ENCODE measurements at regions not wholly inside any gene's neighbourhood (a gene's known extent, or its start where the extent isn't known, plus 50 kb on each side); places are given as distances from the start of the nearest gene placed in this dataset.

DNA sequence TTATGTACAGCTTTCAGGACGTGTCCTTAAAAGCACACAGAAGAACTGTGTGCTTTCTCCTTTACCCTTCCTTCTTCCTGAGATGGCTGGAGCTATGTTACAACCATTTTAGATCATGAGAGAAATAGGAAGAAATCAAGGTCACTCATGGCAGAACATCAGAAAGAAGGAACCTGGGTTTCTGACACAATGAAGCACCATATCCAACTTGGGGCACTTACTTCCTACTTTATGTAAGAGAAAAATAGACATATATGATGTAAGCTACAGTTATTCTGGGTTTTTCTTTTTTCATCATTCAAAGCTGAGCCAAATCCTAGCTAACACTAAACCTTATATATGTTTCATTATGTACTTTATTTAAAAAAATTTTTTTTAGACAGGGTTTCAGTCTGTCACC is 79.5 kb downstream of the FAM161A start:
- no peaks in the 10 kb centered on the region for H3K36me3 ChIP-seq
- no peak overlapping the region for H3K27ac ChIP-seq
- TF ChIP-seq, protein P1, sequence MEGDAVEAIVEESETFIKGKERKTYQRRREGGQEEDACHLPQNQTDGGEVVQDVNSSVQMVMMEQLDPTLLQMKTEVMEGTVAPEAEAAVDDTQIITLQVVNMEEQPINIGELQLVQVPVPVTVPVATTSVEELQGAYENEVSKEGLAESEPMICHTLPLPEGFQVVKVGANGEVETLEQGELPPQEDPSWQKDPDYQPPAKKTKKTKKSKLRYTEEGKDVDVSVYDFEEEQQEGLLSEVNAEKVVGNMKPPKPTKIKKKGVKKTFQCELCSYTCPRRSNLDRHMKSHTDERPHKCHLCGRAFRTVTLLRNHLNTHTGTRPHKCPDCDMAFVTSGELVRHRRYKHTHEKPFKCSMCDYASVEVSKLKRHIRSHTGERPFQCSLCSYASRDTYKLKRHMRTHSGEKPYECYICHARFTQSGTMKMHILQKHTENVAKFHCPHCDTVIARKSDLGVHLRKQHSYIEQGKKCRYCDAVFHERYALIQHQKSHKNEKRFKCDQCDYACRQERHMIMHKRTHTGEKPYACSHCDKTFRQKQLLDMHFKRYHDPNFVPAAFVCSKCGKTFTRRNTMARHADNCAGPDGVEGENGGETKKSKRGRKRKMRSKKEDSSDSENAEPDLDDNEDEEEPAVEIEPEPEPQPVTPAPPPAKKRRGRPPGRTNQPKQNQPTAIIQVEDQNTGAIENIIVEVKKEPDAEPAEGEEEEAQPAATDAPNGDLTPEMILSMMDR (IDR thresholded peaks at IDR 0.05): no peak
- H3K9ac ChIP-seq (ENCODE audit: low read depth in 2 of 2, low read length in 2 of 2): no peak overlapping the region
- no peaks in the 10 kb centered on the region for H3K4me1 ChIP-seq
- no peaks in the 10 kb centered on the region for H3K27me3 ChIP-seq
- intact Hi-C loops (cut with DNase I): no loop called here
- no peak for DNase-seq
- H3K9me3 ChIP-seq: no peaks in the 10 kb centered on the region
- no peak overlapping the region for H3K4me3 ChIP-seq

DNA sequence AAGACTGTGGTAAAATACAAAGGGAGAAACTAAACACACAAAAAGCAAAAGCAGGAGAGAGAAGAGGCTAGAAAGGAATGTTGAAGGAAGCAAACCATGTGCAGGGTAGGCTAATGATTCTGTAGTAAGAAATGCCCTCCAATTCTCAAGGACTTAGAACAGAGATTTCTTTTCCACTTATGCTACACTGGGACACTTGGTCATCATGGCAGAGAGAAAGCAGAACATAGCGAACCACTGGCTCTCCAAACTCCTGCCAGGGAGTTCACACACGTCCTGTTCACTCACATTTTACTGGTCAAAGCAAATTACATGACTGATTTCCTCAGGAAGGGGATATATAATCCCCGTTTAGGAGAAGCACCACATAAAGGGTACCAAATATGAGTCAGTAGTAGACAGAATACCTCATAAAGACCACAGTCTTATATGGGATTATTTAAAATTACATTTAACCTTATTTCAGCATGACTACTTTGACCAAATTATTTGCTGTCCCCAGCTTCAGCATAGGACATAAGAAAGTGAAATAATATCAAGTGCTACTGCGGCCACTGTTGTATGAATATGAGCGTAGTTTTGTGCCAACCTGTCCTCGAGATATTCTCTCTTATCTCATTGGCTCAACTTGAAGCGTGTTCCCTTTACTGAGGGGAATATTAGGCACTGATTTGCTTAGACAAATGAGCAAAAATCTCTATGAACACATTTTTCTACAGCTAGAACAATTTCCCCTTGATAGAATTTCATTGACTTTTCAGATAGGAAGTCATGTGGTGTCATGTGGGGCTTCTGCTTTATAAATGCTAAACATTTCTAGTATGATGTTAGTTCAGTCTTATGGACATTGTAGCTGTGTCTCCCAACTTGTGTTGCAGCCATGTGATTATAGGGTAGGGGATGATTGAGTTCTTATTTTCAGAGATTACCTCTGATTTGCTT is 81.7 kb downstream of the FAM161A start:
- no peaks in the 10 kb centered on the region for H3K9me3 ChIP-seq
- TF ChIP-seq, protein P1 (IDR thresholded peaks at IDR 0.05): no peak
- H3K27ac ChIP-seq: no peak overlapping the region
- no peaks in the 10 kb centered on the region for H3K27me3 ChIP-seq
- intact Hi-C loops (cut with DNase I): no loop called here
- DNase-seq: no peak
- H3K36me3 ChIP-seq: no peaks in the 10 kb centered on the region
- H3K4me1 ChIP-seq: no peaks in the 10 kb centered on the region
- no peak overlapping the region for H3K9ac ChIP-seq (ENCODE audit: low read depth in 2 of 2, low read length in 2 of 2)
- no peak overlapping the region for H3K4me3 ChIP-seq

DNA sequence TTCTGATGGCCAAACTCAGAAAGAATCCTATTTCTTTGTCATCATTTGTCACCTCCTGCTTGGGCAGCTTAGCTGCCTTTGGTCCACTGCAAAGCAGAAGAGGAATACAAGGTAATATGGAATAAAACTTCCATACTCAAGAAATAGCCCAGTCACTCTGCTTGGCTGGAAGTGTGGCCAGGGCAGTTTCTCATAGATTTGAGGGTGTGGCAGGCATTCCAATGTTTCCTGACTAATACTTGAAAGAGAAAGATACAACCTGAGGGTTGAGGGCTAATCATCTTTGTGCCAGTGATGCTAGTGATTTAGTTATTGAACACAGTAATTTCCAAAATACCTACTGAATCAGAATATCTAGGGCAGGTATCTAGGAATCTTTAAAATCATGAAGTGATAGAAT is 83.1 kb downstream of the FAM161A start:
- DNase-seq: no peak
- TF ChIP-seq, protein P1 (IDR thresholded peaks at IDR 0.05): no peak
- Histone ChIP-seq H3K9ac (ENCODE audit: low read depth in 2 of 2, low read length in 2 of 2) (no peak overlapping the region), H3K27me3 (no peaks in the 10 kb centered on the region), H3K4me1 (no peaks in the 10 kb centered on the region), H3K4me3 (no peak overlapping the region), H3K9me3 (no peaks in the 10 kb centered on the region), H3K36me3 (no peaks in the 10 kb centered on the region), H3K27ac (no peak overlapping the region)
- intact Hi-C loops (cut with DNase I): no loop called here

DNA sequence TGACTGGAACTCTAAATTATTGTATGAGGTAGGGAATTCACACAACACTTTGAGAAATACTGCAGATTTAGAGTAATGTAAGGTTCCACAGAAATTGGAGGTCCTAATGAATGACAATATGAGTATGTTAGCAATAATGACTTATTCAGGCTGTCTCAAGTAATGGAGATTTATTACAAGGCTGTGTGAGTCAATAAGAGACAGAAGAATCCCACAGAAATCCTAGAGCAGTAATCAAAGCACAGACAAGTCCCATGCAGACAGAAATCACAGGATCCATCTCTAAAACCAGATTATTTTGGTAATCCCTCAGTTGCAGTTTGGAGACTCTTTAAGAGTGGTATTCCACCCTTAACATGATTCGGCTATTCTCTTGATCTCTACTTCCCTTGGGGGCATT is 83.6 kb downstream of the FAM161A start:
- Histone ChIP-seq H3K27me3 (no peaks in the 10 kb centered on the region), H3K27ac (no peak overlapping the region), H3K9ac (ENCODE audit: low read depth in 2 of 2, low read length in 2 of 2) (no peak overlapping the region), H3K9me3 (no peaks in the 10 kb centered on the region), H3K4me1 (no peaks in the 10 kb centered on the region), H3K36me3 (no peaks in the 10 kb centered on the region), H3K4me3 (no peak overlapping the region)
- DNase-seq: no peak
- intact Hi-C loops (cut with DNase I): no loop called here
- TF ChIP-seq, protein P1 (IDR thresholded peaks at IDR 0.05): no peak

DNA sequence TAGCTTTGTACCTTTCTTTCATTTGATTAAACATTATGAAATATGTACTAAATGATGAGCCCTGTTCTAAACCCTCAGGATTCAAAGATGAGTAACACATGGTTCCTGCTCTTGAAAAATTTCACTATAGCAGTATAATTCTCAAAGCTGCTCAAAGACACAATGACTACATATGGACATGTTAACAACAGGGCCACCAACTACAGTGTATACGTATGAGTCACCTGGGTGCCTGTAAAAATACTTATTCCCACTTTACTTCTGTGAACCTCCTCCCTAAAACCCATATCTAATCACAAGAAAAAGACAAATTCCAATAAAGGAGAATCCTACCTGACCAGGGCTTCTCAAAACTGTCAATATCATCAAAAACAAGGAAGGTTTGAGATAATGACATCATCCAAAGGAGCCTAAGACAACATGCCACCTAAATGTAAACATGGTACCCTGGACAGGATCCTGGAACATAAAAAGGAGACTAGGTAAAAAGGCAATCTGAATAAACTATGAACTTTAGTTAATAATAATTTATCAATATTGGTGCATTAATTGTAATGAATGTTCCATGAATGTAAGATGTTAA is 84.7 kb downstream of the FAM161A start:
- Histone ChIP-seq H3K4me3 (no peak overlapping the region), H3K4me1 (no peaks in the 10 kb centered on the region), H3K9me3 (no peaks in the 10 kb centered on the region), H3K27me3 (no peaks in the 10 kb centered on the region), H3K9ac (ENCODE audit: low read depth in 2 of 2, low read length in 2 of 2) (no peak overlapping the region), H3K27ac (no peak overlapping the region), H3K36me3 (no peaks in the 10 kb centered on the region)
- TF ChIP-seq, protein P1 (IDR thresholded peaks at IDR 0.05): no peak
- no peak for DNase-seq
- intact Hi-C loops (cut with DNase I): no loop called here
